ENCODE measurements at regions not wholly inside any gene's neighbourhood (a gene's known extent, or its start where the extent isn't known, plus 50 kb on each side); places are given as distances from the start of the nearest gene placed in this dataset.
"Not testable (repeated sequence)": the region's sequence is repeated elsewhere in the genome, so short reads cannot be mapped to it uniquely, and the experiment has no call there.

DNA sequence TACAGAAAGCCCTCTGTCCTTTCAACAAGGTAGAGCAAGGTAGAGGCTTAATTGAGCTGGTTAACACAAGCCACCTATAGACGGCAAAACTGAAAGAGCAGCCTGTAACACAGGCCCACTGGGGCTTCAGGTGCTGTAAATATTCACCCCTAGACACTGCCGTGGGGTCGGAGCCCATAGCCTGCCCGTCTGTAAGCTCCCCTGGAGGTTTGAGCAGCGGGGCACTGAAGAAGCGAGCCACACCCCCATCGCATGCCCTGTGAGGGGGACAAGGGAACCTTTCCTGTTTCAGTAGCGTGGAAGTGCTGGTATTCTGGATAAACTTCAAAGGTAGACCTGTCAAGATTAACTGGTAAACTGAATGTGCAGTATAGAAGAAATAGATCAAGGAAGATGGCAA lies 160.4 kb downstream of the TPBG start:
- intact Hi-C loops (cut with micrococcal nuclease; ENCODE audit: unreplicated experiment) (no loop called here), in situ Hi-C loops (cut with HindIII; ENCODE audit: low pct_unique_long_range_greater_than_20kb, low sequenced_read_pairs) (no loop called here)
- Histone ChIP-seq H3K9me3 (ENCODE audit: control insufficient read depth, insufficient read depth, low read depth, low read length) (no peaks in the 10 kb centered on the region), H3K27me3 (ENCODE audit: control insufficient read depth, insufficient read depth, low read length) (no peaks in the 10 kb centered on the region), H3K4me1 (ENCODE audit: control insufficient read depth, insufficient read depth, low read length) (no peaks in the 10 kb centered on the region), H3K4me3 (ENCODE audit: low read depth in 2 of 2, low read length in 2 of 2) (no peak overlapping the region), H3K36me3 (ENCODE audit: control insufficient read depth, insufficient read depth, low read length) (no peaks in the 10 kb centered on the region; the same call in 1 of the 2 replicates), H3K27ac (ENCODE audit: low read length) (no peak overlapping the region)
- POLR2A ChIA-PET, result no interaction called here
- CTCF ChIA-PET, result no interaction called here
- ATAC-seq, result no peak
- TF ChIP-seq TCF7L2 (IDR thresholded peaks at IDR 0.05; ENCODE audit: low read depth, low read length) (no peak), POLR2AphosphoS5 (IDR thresholded peaks at IDR 0.05; ENCODE audit: low read depth, low read length) (no peak)
- TF ChIP-seq, protein P1, sequence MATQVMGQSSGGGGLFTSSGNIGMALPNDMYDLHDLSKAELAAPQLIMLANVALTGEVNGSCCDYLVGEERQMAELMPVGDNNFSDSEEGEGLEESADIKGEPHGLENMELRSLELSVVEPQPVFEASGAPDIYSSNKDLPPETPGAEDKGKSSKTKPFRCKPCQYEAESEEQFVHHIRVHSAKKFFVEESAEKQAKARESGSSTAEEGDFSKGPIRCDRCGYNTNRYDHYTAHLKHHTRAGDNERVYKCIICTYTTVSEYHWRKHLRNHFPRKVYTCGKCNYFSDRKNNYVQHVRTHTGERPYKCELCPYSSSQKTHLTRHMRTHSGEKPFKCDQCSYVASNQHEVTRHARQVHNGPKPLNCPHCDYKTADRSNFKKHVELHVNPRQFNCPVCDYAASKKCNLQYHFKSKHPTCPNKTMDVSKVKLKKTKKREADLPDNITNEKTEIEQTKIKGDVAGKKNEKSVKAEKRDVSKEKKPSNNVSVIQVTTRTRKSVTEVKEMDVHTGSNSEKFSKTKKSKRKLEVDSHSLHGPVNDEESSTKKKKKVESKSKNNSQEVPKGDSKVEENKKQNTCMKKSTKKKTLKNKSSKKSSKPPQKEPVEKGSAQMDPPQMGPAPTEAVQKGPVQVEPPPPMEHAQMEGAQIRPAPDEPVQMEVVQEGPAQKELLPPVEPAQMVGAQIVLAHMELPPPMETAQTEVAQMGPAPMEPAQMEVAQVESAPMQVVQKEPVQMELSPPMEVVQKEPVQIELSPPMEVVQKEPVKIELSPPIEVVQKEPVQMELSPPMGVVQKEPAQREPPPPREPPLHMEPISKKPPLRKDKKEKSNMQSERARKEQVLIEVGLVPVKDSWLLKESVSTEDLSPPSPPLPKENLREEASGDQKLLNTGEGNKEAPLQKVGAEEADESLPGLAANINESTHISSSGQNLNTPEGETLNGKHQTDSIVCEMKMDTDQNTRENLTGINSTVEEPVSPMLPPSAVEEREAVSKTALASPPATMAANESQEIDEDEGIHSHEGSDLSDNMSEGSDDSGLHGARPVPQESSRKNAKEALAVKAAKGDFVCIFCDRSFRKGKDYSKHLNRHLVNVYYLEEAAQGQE (IDR thresholded peaks at IDR 0.05; ENCODE audit: insufficient read depth in 1 of 2, low read depth in 2 of 2, low read length in 1 of 2), result no peak
- no peak for DNase-seq (ENCODE audit: low read depth, low spot score)
- no TSS peak for BruUV-seq (replicated peaks)

GRCh38 chr6:82525775-82526495 lies 162.3 kb downstream of the TPBG start:
- in situ Hi-C loops (cut with HindIII; ENCODE audit: low pct_unique_long_range_greater_than_20kb, low sequenced_read_pairs), result no loop called here
- POLR2A ChIA-PET, result no interaction called here
- no peaks in the 10 kb centered on the region for H3K9me3 ChIP-seq (ENCODE audit: control insufficient read depth, insufficient read depth, low read depth, low read length)
- CTCF ChIA-PET, result no interaction called here
- H3K4me1 ChIP-seq (ENCODE audit: control insufficient read depth, insufficient read depth, low read length), result no peaks in the 10 kb centered on the region
- H3K27ac ChIP-seq (ENCODE audit: low read length), result no peak overlapping the region
- H3K27me3 ChIP-seq (ENCODE audit: control insufficient read depth, insufficient read depth, low read length), result no peaks in the 10 kb centered on the region
- DNase-seq (ENCODE audit: low read depth, low spot score), result no peak
- TF ChIP-seq SIN3A (IDR thresholded peaks at IDR 0.05; ENCODE audit: borderline replicate concordance, insufficient read depth, low read depth, low read length), result no peak
- TF ChIP-seq, protein P2, sequence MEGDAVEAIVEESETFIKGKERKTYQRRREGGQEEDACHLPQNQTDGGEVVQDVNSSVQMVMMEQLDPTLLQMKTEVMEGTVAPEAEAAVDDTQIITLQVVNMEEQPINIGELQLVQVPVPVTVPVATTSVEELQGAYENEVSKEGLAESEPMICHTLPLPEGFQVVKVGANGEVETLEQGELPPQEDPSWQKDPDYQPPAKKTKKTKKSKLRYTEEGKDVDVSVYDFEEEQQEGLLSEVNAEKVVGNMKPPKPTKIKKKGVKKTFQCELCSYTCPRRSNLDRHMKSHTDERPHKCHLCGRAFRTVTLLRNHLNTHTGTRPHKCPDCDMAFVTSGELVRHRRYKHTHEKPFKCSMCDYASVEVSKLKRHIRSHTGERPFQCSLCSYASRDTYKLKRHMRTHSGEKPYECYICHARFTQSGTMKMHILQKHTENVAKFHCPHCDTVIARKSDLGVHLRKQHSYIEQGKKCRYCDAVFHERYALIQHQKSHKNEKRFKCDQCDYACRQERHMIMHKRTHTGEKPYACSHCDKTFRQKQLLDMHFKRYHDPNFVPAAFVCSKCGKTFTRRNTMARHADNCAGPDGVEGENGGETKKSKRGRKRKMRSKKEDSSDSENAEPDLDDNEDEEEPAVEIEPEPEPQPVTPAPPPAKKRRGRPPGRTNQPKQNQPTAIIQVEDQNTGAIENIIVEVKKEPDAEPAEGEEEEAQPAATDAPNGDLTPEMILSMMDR (IDR thresholded peaks at IDR 0.05), result no peak
- TF ChIP-seq TCF7L2 (IDR thresholded peaks at IDR 0.05; ENCODE audit: low read depth, low read length), result no peak
- TF ChIP-seq POLR2AphosphoS5 (IDR thresholded peaks at IDR 0.05; ENCODE audit: low read depth, low read length), result no peak
- TF ChIP-seq, protein P1 (IDR thresholded peaks at IDR 0.05; ENCODE audit: insufficient read depth in 1 of 2, low read depth in 2 of 2, low read length in 1 of 2), result no peak
- BruUV-seq (replicated peaks), result no TSS peak
- intact Hi-C loops (cut with micrococcal nuclease; ENCODE audit: unreplicated experiment), result no loop called here
- H3K36me3 ChIP-seq (ENCODE audit: control insufficient read depth, insufficient read depth, low read length), result no peaks in the 10 kb centered on the region; the same call in 1 of the 2 replicates
- no peak overlapping the region for H3K4me3 ChIP-seq (ENCODE audit: low read depth in 2 of 2, low read length in 2 of 2)
- no peak for ATAC-seq

- H3K27ac ChIP-seq (ENCODE audit: low read length); in situ Hi-C loops (cut with HindIII; ENCODE audit: low pct_unique_long_range_greater_than_20kb, low sequenced_read_pairs); H3K36me3 ChIP-seq (ENCODE audit: control insufficient read depth, insufficient read depth, low read length); BruUV-seq (replicated peaks); CTCF ChIA-PET; intact Hi-C loops (cut with micrococcal nuclease; ENCODE audit: unreplicated experiment); DNase-seq (ENCODE audit: low read depth, low spot score); H3K4me3 ChIP-seq (ENCODE audit: low read depth in 2 of 2, low read length in 2 of 2); POLR2A ChIA-PET; ATAC-seq; H3K27me3 ChIP-seq (ENCODE audit: control insufficient read depth, insufficient read depth, low read length); H3K4me1 ChIP-seq (ENCODE audit: control insufficient read depth, insufficient read depth, low read length); H3K9me3 ChIP-seq (ENCODE audit: control insufficient read depth, insufficient read depth, low read depth, low read length): not testable (repeated sequence)
Observed at GRCh38 chr6:82529960-82530460, 166.4 kb downstream of the TPBG start.
